GM18861 (cell line): ENCODE measurements at regions not wholly inside any gene's neighbourhood (a gene's known extent, or its start where the extent isn't known, plus 50 kb on each side); places are given as distances from the start of the nearest gene placed in this dataset.

Source experiments
- ATAC-seq: cut with Tn5 transposase; IDR thresholded peaks from one replicate; pipeline ENCODE4 v1.9.1; 2021; ENCODE audit not compliant: unreplicated experiment

GRCh38 chr4:1466034-1466862, 60.0 kb upstream of the NKX1-1 start:
- no peak for ATAC-seq

GRCh38 chr4:1465173-1466033, 59.2 kb upstream of the NKX1-1 start:
- ATAC-seq, result no peak

GRCh38 chr4:1464581-1465171, 58.4 kb upstream of the NKX1-1 start:
- ATAC-seq, result no peak

- no peak for ATAC-seq
Observed at GRCh38 chr4:1463927-1464540, 57.8 kb upstream of the NKX1-1 start.

- no peak for ATAC-seq
Observed at GRCh38 chr4:1463088-1463926, 57.1 kb upstream of the NKX1-1 start.

GRCh38 chr4:1462768-1463075, 56.5 kb upstream of the NKX1-1 start:
- ATAC-seq, result no peak

GRCh38 chr4:1462009-1462767, 55.9 kb upstream of the NKX1-1 start:
- no peak for ATAC-seq

- ATAC-seq, result no peak
Observed at GRCh38 chr4:1460967-1461868, 55.0 kb upstream of the NKX1-1 start.

GRCh38 chr4:1459722-1460511, 53.7 kb upstream of the NKX1-1 start:
- ATAC-seq, result no peak

GRCh38 chr4:1459081-1459721, 53.0 kb upstream of the NKX1-1 start:
- no peak for ATAC-seq

GRCh38 chr4:1458581-1458980, 52.3 kb upstream of the NKX1-1 start:
- ATAC-seq, result no peak
